ENCODE measurements at regions not wholly inside any gene's neighbourhood (a gene's known extent, or its start where the extent isn't known, plus 50 kb on each side); places are given as distances from the start of the nearest gene placed in this dataset.

DNA sequence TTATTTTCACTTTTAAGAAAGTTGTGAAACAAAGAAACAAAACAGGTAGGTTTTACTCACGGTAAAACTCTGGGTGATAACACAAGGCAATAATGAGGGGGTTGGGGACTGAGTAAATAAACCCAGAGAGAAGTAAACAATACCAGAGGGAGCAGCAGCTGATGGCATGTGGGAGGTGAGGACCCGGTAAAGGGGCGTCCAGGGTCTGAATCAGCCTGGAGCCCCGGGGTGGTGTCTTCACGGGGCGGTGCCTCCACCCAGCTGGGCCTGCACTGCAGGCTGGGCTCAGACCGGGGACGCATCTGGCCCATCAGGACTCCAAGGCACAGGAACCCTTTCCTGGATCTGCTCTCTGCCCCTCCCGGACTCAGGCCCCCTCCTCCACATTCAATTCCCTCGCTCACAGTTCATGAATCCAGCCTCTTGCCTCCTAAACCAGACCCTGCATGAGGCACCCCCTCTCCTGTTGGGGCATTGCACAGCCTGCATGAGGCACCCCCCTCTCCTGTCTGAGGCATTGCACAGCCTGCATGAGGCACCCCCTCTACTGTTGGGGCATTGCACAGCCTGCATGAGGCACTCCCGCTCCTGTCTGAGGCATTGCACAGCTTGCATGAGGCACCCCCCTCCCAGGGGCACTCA is 73.9 kb upstream of the MFGE8 start:
- TF ChIP-seq, protein P1, sequence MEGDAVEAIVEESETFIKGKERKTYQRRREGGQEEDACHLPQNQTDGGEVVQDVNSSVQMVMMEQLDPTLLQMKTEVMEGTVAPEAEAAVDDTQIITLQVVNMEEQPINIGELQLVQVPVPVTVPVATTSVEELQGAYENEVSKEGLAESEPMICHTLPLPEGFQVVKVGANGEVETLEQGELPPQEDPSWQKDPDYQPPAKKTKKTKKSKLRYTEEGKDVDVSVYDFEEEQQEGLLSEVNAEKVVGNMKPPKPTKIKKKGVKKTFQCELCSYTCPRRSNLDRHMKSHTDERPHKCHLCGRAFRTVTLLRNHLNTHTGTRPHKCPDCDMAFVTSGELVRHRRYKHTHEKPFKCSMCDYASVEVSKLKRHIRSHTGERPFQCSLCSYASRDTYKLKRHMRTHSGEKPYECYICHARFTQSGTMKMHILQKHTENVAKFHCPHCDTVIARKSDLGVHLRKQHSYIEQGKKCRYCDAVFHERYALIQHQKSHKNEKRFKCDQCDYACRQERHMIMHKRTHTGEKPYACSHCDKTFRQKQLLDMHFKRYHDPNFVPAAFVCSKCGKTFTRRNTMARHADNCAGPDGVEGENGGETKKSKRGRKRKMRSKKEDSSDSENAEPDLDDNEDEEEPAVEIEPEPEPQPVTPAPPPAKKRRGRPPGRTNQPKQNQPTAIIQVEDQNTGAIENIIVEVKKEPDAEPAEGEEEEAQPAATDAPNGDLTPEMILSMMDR (IDR thresholded peaks at IDR 0.05) = no peak
- no peak for TF ChIP-seq POLR2A (IDR thresholded peaks at IDR 0.05)

All from Peyer's patch (tissue), 4 donors.